GM18519 (cell line): ENCODE measurements at regions not wholly inside any gene's neighbourhood (a gene's known extent, or its start where the extent isn't known, plus 50 kb on each side); places are given as distances from the start of the nearest gene placed in this dataset.
"Not testable (repeated sequence)": the region's sequence is repeated elsewhere in the genome, so short reads cannot be mapped to it uniquely, and the experiment has no call there.

Source experiments
- ATAC-seq: cut with Tn5 transposase; IDR thresholded peaks from one replicate; pipeline ENCODE4 v1.9.1; 2021; ENCODE audit warnings: mild to moderate bottlenecking, moderate library complexity; ENCODE audit not compliant: unreplicated experiment, low FRiP score

GRCh38 chr3:59171491-59171890 is 121.7 kb upstream of the CFAP20DC start:
- ATAC-seq = no peak

- not testable (repeated sequence) for ATAC-seq
Measured at GRCh38 chr3:59170166-59170565, 120.3 kb upstream of the CFAP20DC start.

GRCh38 chr3:59167756-59168155 is 117.9 kb upstream of the CFAP20DC start:
- no peak for ATAC-seq

- no peak for ATAC-seq
Measured at GRCh38 chr3:59163953-59164352, 114.1 kb upstream of the CFAP20DC start.

- ATAC-seq = no peak
Measured at GRCh38 chr3:59161048-59161447, 111.2 kb upstream of the CFAP20DC start.

- ATAC-seq = no peak
Measured at GRCh38 chr3:59160133-59160746, 110.4 kb upstream of the CFAP20DC start.

- ATAC-seq = no peak
Measured at GRCh38 chr3:59153648-59154047, 103.8 kb upstream of the CFAP20DC start.

- ATAC-seq = no peak
Measured at GRCh38 chr3:59152943-59153342, 103.1 kb upstream of the CFAP20DC start.

- ATAC-seq = no peak
Measured at GRCh38 chr3:59150039-59150438, 100.2 kb upstream of the CFAP20DC start.

GRCh38 chr3:59149166-59149565 is 99.3 kb upstream of the CFAP20DC start:
- no peak for ATAC-seq

- no peak for ATAC-seq
Measured at GRCh38 chr3:59143447-59143846, 93.6 kb upstream of the CFAP20DC start.

- no peak for ATAC-seq
Measured at GRCh38 chr3:59142556-59142955, 92.7 kb upstream of the CFAP20DC start.

- no peak for ATAC-seq
Measured at GRCh38 chr3:59138966-59139365, 89.1 kb upstream of the CFAP20DC start.

- ATAC-seq = no peak
Measured at GRCh38 chr3:59137415-59137814, 87.6 kb upstream of the CFAP20DC start.

- ATAC-seq = no peak
Measured at GRCh38 chr3:59136081-59136480, 86.3 kb upstream of the CFAP20DC start.

GRCh38 chr3:59135096-59135495 is 85.3 kb upstream of the CFAP20DC start:
- ATAC-seq = no peak

GRCh38 chr3:59133311-59133710 is 83.5 kb upstream of the CFAP20DC start:
- ATAC-seq = no peak

- ATAC-seq = no peak
Measured at GRCh38 chr3:59131016-59131766, 81.4 kb upstream of the CFAP20DC start.

GRCh38 chr3:59128685-59129084 is 78.9 kb upstream of the CFAP20DC start:
- ATAC-seq = no peak

- ATAC-seq = no peak
Measured at GRCh38 chr3:59127071-59127470, 77.2 kb upstream of the CFAP20DC start.

GRCh38 chr3:59126446-59126845 is 76.6 kb upstream of the CFAP20DC start:
- ATAC-seq = no peak
